GM12878 (cell line): ENCODE measurements at regions not wholly inside any gene's neighbourhood (a gene's known extent, or its start where the extent isn't known, plus 50 kb on each side); places are given as distances from the start of the nearest gene placed in this dataset.

ENCODE experiments used
- ATAC-seq: fragments of 200-7000 bp; cut with Tn5 transposase; 3 replicates; pipeline ENCODE4 v1.9.1; 2020; ENCODE audit warnings: mild to moderate bottlenecking, moderate library complexity
- BruUV-seq: library from RNA; stranded (reverse); fragments of 400-500 nt; replicated peaks from 2 replicates; lab custom pipeline; 2021; lab: Mats Ljungman, UMichigan
- CTCF ChIA-PET: fragments of 300-600 bp; sonication (Branson Sonifier 250); formaldehyde crosslinking; extraction: SDS; loops from one replicate; lab custom pipeline; 2021; ENCODE audit warnings: inconsistent platforms; lab: Yijun Ruan, JAX
- POLR2A ChIA-PET: fragments of 350-600 bp; formaldehyde crosslinking; extraction: SDS; loops from one replicate; lab custom pipeline; 2021; ENCODE audit warnings: inconsistent platforms; lab: Charles Lee
- RAD21 ChIA-PET: fragments of 300-600 bp; sonication (Branson Sonifier 250); formaldehyde crosslinking; loops from one replicate; lab custom pipeline; 2023; ENCODE audit warnings: antibody characterized with exemption; ENCODE audit not compliant: unreplicated experiment; lab: Charles Lee
- SMC1A ChIA-PET: fragments of 300-600 bp; sonication (Branson Sonifier 250); formaldehyde crosslinking; loops from one replicate; lab custom pipeline; 2023; ENCODE audit not compliant: unreplicated experiment, uncharacterized antibody; lab: Charles Lee
- DNase-seq: peaks from one replicate; pipeline ENCODE4 v3.0.0-alpha.2; 2011; ENCODE audit warnings: low read depth, low spot score
- FAIRE-seq: peaks from 3 replicates; lab custom pipeline; 2011; peaks lifted over from hg19 to GRCh38; lab: Jason Lieb, UNC
- H2AFZ ChIP-seq: 2 replicates; pipeline ENCODE4 v1.6.0; 2011; ENCODE audit warnings: low read depth, low read length, control low read depth; ENCODE audit not compliant: control insufficient read depth
- H3K27ac ChIP-seq: 2 replicates; pipeline ENCODE4 v1.5.1; 2011; ENCODE audit warnings: control low read depth; ENCODE audit not compliant: control insufficient read depth, insufficient read depth
- H3K27me3 ChIP-seq, 2 experiments: replicated peaks in 1 of 2; 2 replicates each; pipeline versions ENCODE4 v1.6.0 to v1.6.1; 2011; ENCODE audit warnings: low read length in 1 of 2; ENCODE audit not compliant: control insufficient read depth in 2 of 2, insufficient read depth in 2 of 2
- H3K36me3 ChIP-seq, 2 experiments: 2 replicates each; pipeline ENCODE4 v1.5.1; 2011; ENCODE audit warnings: low read length in 1 of 2; ENCODE audit not compliant: control insufficient read depth in 2 of 2, insufficient read depth in 2 of 2
- H3K4me1 ChIP-seq: 2 replicates; pipeline ENCODE4 v1.6.1; 2011; ENCODE audit warnings: mild to moderate bottlenecking, low read length, moderate library complexity, mixed read lengths; ENCODE audit not compliant: control insufficient read depth, insufficient read depth
- H3K4me2 ChIP-seq: 2 replicates; pipeline ENCODE4 v1.6.0; 2011; ENCODE audit warnings: control low read depth; ENCODE audit not compliant: control insufficient read depth, insufficient read depth
- H3K4me3 ChIP-seq: fragments of 200-600 bp; sonication (generic); 2 replicates; pipeline ENCODE4 v1.5.1; 2016
- H3K79me2 ChIP-seq: 2 replicates; pipeline ENCODE4 v1.6.0; 2011; ENCODE audit warnings: low read length; ENCODE audit not compliant: control insufficient read depth, insufficient read depth
- H3K9ac ChIP-seq: 2 replicates; pipeline ENCODE4 v1.8.0; 2011; ENCODE audit warnings: low read length, control low read depth, mixed read lengths; ENCODE audit not compliant: control insufficient read depth, insufficient read depth
- H3K9me3 ChIP-seq: replicated peaks from 3 replicates; pipeline ENCODE4 v1.5.1; 2011; ENCODE audit warnings: mild to moderate bottlenecking, low read length; ENCODE audit not compliant: control insufficient read depth, insufficient read depth
- H4K20me1 ChIP-seq: 2 replicates; pipeline ENCODE4 v1.6.0; 2011; ENCODE audit not compliant: control insufficient read depth, insufficient read depth
- BRCA1 ChIP-seq: IDR thresholded peaks from 2 replicates; pipeline ENCODE4 v1.6.1; 2011; ENCODE audit warnings: low read depth, low read length, improper control_type of control experiment
- EGR1 ChIP-seq, 2 experiments: IDR thresholded peaks; 1 replicate in 1 of 2; 2 replicates in 1 of 2; pipeline ENCODE4 v1.6.1; 2011 to 2012; ENCODE audit warnings: low read depth in 2 of 2, low read length in 2 of 2, borderline replicate concordance in 1 of 2, mild to moderate bottlenecking in 1 of 2, moderate library complexity in 1 of 2
- EZH2 ChIP-seq: IDR thresholded peaks from 2 replicates; pipeline ENCODE4 v1.6.1; 2012; ENCODE audit warnings: low read depth, mild to moderate bottlenecking, control low read depth, inconsistent platforms, low read length, borderline replicate concordance; ENCODE audit not compliant: control insufficient read depth
- FOXK2 ChIP-seq: fragments of 450-650 bp; IDR thresholded peaks from 2 replicates; pipeline ENCODE4 v1.6.1; 2017; ENCODE audit warnings: mild to moderate bottlenecking, moderate library complexity
- KLF5 ChIP-seq: fragments of 450-650 bp; IDR thresholded peaks from 2 replicates; pipeline ENCODE4 v1.6.1; 2014; ENCODE audit warnings: mild to moderate bottlenecking; ENCODE audit not compliant: partially characterized antibody
- NR2C2 ChIP-seq: IDR thresholded peaks from 2 replicates; pipeline ENCODE4 v1.6.1; 2011; ENCODE audit warnings: borderline replicate concordance, low read depth; ENCODE audit not compliant: control insufficient read depth, insufficient read length
- PML ChIP-seq: IDR thresholded peaks from 2 replicates; pipeline ENCODE4 v1.6.1; 2012; ENCODE audit warnings: low read length, inconsistent platforms
- RUNX3 ChIP-seq: IDR thresholded peaks from 2 replicates; pipeline ENCODE4 v1.6.1; 2012; ENCODE audit warnings: low read length, inconsistent platforms
- SMC3 ChIP-seq: IDR thresholded peaks from 2 replicates; pipeline ENCODE4 v1.6.1; 2011; ENCODE audit warnings: low read length, improper control_type of control experiment, borderline replicate concordance
- TAF1 ChIP-seq: IDR thresholded peaks from 2 replicates; pipeline ENCODE4 v1.6.1; 2011; ENCODE audit warnings: mild to moderate bottlenecking, low read depth, low read length, borderline replicate concordance
- TBL1XR1 ChIP-seq: IDR thresholded peaks from 2 replicates; pipeline ENCODE4 v1.6.1; 2012; ENCODE audit warnings: low read depth, low read length, improper control_type of control experiment
- TCF7 ChIP-seq: IDR thresholded peaks from 2 replicates; pipeline ENCODE4 v1.6.1; 2014; ENCODE audit warnings: antibody characterized with exemption, borderline replicate concordance
- WGBS: methylation state at CpG from one replicate; pipeline ENCODE4 v1.1.6; 2016; ENCODE audit warnings: low lambda C conversion rate; ENCODE audit not compliant: insufficient replicate concordance, insufficient coverage; ENCODE audit errors: missing lambda C conversion rate; 5-methylcytosine and 5-hydroxymethylcytosine counted together
- in situ Hi-C: fragments of 300-500 bp; cut with MboI; formaldehyde crosslinking; loops from 9 replicates; pipeline ENCODE4 v1.14.3; 2018; ENCODE audit warnings: mixed read lengths
- intact Hi-C: fragments of 100-400 bp; cut with micrococcal nuclease; formaldehyde crosslinking; loops from one replicate; pipeline ENCODE4 v1.14.2; 2022; ENCODE audit not compliant: unreplicated experiment

GRCh38 chr5:97968346-97968745 is 785.3 kb upstream of the RIOK2 start:
- Histone ChIP-seq H4K20me1 (no peaks in the 10 kb centered on the region), H3K27me3 (no peaks in the 10 kb centered on the region), H3K9ac (no peak overlapping the region), H3K79me2 (no peaks in the 10 kb centered on the region), H3K4me2 (no peak overlapping the region), H3K9me3 (no peaks in the 10 kb centered on the region), H2AFZ (no peak overlapping the region), H3K4me1 (no peaks in the 10 kb centered on the region), H3K27ac (no peak overlapping the region), H3K4me3 (no peak overlapping the region), H3K36me3 (no peaks in the 10 kb centered on the region)
- WGBS = 0% methylated on average over 2 of the region's 2 CpGs
- RAD21 ChIA-PET = no interaction called here
- BruUV-seq = no TSS peak
- FAIRE-seq (no peak), DNase-seq (no peak), ATAC-seq (no peak)
- no peak for TF ChIP-seq EGR1 (IDR thresholded peaks at IDR 0.05; ENCODE audit: borderline replicate concordance in 1 of 2, low read depth in 2 of 2, low read length in 2 of 2)
- no peak for TF ChIP-seq KLF5
- no peak for TF ChIP-seq NR2C2
- TF ChIP-seq FOXK2 = no peak
- TF ChIP-seq TAF1 = no peak
- TF ChIP-seq RUNX3 = no peak
- TF ChIP-seq EZH2 = no peak
- TF ChIP-seq BRCA1 = no peak
- TF ChIP-seq TCF7 = no peak
- in situ Hi-C loops = no loop called here
- SMC1A ChIA-PET = interaction anchor here (0.9 kb wide), 1 partner anchor 385 kb away, joined by 3 read pairs; no protein-coding TSS in a partner anchor
- intact Hi-C loops = no loop called here
- POLR2A ChIA-PET = no interaction called here
- CTCF ChIA-PET = no interaction called here

- SMC1A ChIA-PET = interaction anchor here (0.6 kb wide), 1 partner anchor 92 kb away, joined by 3 read pairs; no protein-coding TSS in a partner anchor
Measured at GRCh38 chr5:97979740-97980139, 793.7 kb upstream of the RGMB start.

More at GRCh38 chr5:97979740-97980139, 793.7 kb upstream of the RGMB start:
- Histone ChIP-seq H3K9me3 (no peaks in the 10 kb centered on the region), H3K4me2 (no peak overlapping the region), H3K79me2 (no peaks in the 10 kb centered on the region), H3K4me3 (no peak overlapping the region), H3K9ac (no peak overlapping the region), H3K27me3 (no peaks in the 10 kb centered on the region), H4K20me1 (no peaks in the 10 kb centered on the region), H2AFZ (no peak overlapping the region), H3K36me3 (no peaks in the 10 kb centered on the region), H3K4me1 (no peaks in the 10 kb centered on the region), H3K27ac (no peak overlapping the region)
- in situ Hi-C loops (no loop called here), intact Hi-C loops (no loop called here)
- CTCF ChIA-PET = no interaction called here
- BruUV-seq = no TSS peak
- DNase-seq (no peak), ATAC-seq (no peak), FAIRE-seq (no peak)
- TF ChIP-seq TBL1XR1 (no peak), SMC3 (no peak), EZH2 (no peak), PML (no peak)
- POLR2A ChIA-PET = no interaction called here
- WGBS = 48% methylated on average over 3 of the region's 3 CpGs
- RAD21 ChIA-PET = no interaction called here
